CD4-positive, alpha-beta T cell (primary cell): ENCODE measurements at regions not wholly inside any gene's neighbourhood (a gene's known extent, or its start where the extent isn't known, plus 50 kb on each side); places are given as distances from the start of the nearest gene placed in this dataset.

Experiments
- ATAC-seq: fragments of 200-7000 bp; cut with Tn5 transposase; one replicate; pipeline ENCODE4 v1.10.0; 2022; ENCODE audit warnings: mild to moderate bottlenecking; ENCODE audit not compliant: poor library complexity
- CTCF ChIA-PET: fragments of 350-600 bp; sonication (Branson Sonifier 250); formaldehyde crosslinking; loops from one replicate; lab custom pipeline; 2021; ENCODE audit warnings: antibody characterized with exemption, inconsistent platforms; lab: Charles Lee
- POLR2A ChIA-PET: fragments of 350-600 bp; sonication (Branson Sonifier 250); formaldehyde crosslinking; loops from one replicate; lab custom pipeline; 2021; ENCODE audit warnings: antibody characterized with exemption, inconsistent platforms; lab: Charles Lee
- DNase-seq, 14 experiments: peaks; one replicate each; pipeline ENCODE4 v3.0.0-alpha.2; 2013 to 2020; ENCODE audit warnings: mixed read lengths in 2 of 14
- H3K27ac ChIP-seq, 2 donors: one replicate each; pipeline versions ENCODE4 v1.5.1 to v1.7.0; 2013; ENCODE audit warnings: low read length in 2 of 2, low read depth in 1 of 2, mild to moderate bottlenecking in 1 of 2
- H3K27me3 ChIP-seq, 2 experiments: 1 replicate in 1 of 2; 2 replicates in 1 of 2; pipeline versions ENCODE4 v1.6.1 to v1.7.0; 2013; ENCODE audit warnings: low read length in 2 of 2, control low read depth in 1 of 2, mild to moderate bottlenecking in 1 of 2, moderate library complexity in 1 of 2; ENCODE audit not compliant: insufficient read depth in 2 of 2, control insufficient read depth in 1 of 2
- H3K36me3 ChIP-seq: one replicate; pipeline ENCODE4 v1.6.1; 2013; ENCODE audit warnings: low read length, control low read depth; ENCODE audit not compliant: insufficient read depth
- H3K4me1 ChIP-seq: one replicate; pipeline ENCODE4 v1.6.1; 2013; ENCODE audit warnings: low read length, control low read depth; ENCODE audit not compliant: insufficient read depth
- H3K4me3 ChIP-seq: one replicate; pipeline ENCODE4 v1.5.1; 2013; ENCODE audit warnings: mild to moderate bottlenecking, low read length, moderate library complexity
- H3K9me3 ChIP-seq, 2 experiments: 1 replicate in 1 of 2; 2 replicates in 1 of 2; pipeline versions ENCODE4 v1.6.1 to v1.7.0; 2013; ENCODE audit warnings: low read length in 2 of 2, mild to moderate bottlenecking in 2 of 2, control low read depth in 1 of 2, moderate library complexity in 1 of 2; ENCODE audit not compliant: control insufficient read depth in 1 of 2, insufficient read depth in 1 of 2
- H3K27ac Mint-ChIP-seq: one replicate; pipeline ENCODE4 v1.8.0; 2020; ENCODE audit warnings: mixed read lengths
- H3K27me3 Mint-ChIP-seq: one replicate; pipeline ENCODE4 v1.8.0; 2021; ENCODE audit warnings: mixed read lengths
- H3K36me3 Mint-ChIP-seq: one replicate; pipeline ENCODE4 v1.8.0; 2021; ENCODE audit warnings: low read depth, mixed read lengths
- H3K4me1 Mint-ChIP-seq: one replicate; pipeline ENCODE4 v1.8.0; 2021; ENCODE audit warnings: low read depth, mixed read lengths
- H3K4me3 Mint-ChIP-seq: one replicate; pipeline ENCODE4 v1.8.0; 2020; ENCODE audit warnings: mild to moderate bottlenecking, mixed read lengths
- H3K9me3 Mint-ChIP-seq: one replicate; pipeline ENCODE4 v1.8.0; 2020; ENCODE audit warnings: mixed read lengths
- intact Hi-C, 2 experiments: fragments of 100-400 bp; cut with DNase I in 1 of 2; cut with micrococcal nuclease in 1 of 2; formaldehyde crosslinking; loops; one replicate each; pipeline versions ENCODE4 v1.15.1 to v1.9.0; 2023 to 2025; cut with DNase I, micrococcal nuclease
- TF ChIP-seq, protein P1 (sequence below): fragments of 200-600 bp; IDR thresholded peaks from one replicate; pipeline ENCODE4 v1.8.0; 2022; ENCODE audit warnings: antibody characterized with exemption, mild to moderate bottlenecking

DNA sequence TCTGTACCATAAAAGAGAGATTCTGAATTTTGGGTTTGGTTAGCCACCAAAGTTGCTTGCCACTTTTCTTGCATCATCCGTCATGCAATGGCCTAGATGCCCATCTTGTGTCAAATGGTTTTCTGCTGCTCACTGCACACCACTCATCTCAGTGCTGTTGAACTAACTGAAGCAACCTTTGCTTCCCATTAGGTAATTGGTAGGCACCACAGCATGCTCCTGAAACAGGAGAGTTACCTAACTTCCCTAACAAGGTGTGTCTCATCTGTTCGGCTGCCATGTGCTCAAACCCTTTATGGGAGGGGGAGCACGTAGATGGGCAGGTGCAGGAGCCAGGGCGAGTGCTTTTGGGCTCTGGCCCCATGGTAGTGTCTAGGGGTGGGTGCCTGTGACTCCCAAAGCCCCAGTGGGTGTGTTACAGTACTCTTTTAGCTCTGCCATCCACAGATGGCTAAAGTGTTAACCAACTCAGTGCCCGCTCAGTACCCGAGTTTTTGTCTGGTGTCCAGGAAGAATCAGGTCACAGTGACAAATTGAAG is 147.4 kb upstream of the SPACA1 start:
- POLR2A ChIA-PET, result no interaction called here
- Mint-ChIP-seq H3K27ac (no peak overlapping the region), H3K27me3 (no peaks in the 10 kb centered on the region), H3K36me3 (no peaks in the 10 kb centered on the region), H3K9me3 (no peaks in the 10 kb centered on the region), H3K4me3 (no peak overlapping the region), H3K4me1 (no peaks in the 10 kb centered on the region)
- H3K4me3 ChIP-seq, result no peak overlapping the region
- no peak for DNase-seq
- TF ChIP-seq, protein P1, sequence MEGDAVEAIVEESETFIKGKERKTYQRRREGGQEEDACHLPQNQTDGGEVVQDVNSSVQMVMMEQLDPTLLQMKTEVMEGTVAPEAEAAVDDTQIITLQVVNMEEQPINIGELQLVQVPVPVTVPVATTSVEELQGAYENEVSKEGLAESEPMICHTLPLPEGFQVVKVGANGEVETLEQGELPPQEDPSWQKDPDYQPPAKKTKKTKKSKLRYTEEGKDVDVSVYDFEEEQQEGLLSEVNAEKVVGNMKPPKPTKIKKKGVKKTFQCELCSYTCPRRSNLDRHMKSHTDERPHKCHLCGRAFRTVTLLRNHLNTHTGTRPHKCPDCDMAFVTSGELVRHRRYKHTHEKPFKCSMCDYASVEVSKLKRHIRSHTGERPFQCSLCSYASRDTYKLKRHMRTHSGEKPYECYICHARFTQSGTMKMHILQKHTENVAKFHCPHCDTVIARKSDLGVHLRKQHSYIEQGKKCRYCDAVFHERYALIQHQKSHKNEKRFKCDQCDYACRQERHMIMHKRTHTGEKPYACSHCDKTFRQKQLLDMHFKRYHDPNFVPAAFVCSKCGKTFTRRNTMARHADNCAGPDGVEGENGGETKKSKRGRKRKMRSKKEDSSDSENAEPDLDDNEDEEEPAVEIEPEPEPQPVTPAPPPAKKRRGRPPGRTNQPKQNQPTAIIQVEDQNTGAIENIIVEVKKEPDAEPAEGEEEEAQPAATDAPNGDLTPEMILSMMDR, result no peak
- no peak overlapping the region for H3K27ac ChIP-seq
- intact Hi-C loops, result no loop called here
- no peak for ATAC-seq
- no peaks in the 10 kb centered on the region for H3K4me1 ChIP-seq
- CTCF ChIA-PET, result no interaction called here
- no peaks in the 10 kb centered on the region for H3K27me3 ChIP-seq
- no peaks in the 10 kb centered on the region for H3K36me3 ChIP-seq
- no peaks in the 10 kb centered on the region for H3K9me3 ChIP-seq

DNA sequence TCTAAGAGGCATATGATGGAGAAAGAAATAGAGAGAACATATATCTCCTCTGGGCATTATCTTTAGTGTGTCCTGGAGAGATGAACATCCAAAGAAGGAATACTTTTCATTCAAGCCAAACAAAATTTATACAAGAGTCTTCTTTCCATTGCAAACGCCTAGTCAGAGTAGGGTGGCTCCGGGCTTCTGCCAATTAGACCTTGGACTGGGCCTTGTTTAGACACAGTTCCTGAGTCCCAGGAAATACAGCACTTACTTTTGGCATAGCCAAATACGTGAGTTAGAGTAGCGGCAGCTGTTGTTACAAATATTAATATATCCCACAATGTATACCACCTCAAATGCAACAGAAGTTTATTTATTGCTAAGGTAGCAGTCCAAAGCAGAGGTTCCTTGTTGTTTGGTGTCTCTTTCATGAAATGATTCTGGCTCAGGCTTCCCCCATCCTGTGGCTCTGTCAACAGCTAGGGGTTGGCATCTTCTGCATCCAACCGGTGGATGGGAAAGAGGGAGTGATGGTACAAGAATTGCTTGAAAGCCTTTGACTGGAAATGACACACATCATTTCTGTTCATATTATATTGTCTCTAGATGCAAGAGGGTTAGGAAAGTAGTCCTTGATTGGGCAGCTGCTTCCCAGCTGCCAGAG is 148.0 kb upstream of the SPACA1 start:
- no peak overlapping the region for H3K4me3 ChIP-seq
- DNase-seq (no peak), ATAC-seq (no peak)
- H3K4me3 Mint-ChIP-seq, result no peak overlapping the region
- POLR2A ChIA-PET, result no interaction called here
- no peaks in the 10 kb centered on the region for H3K9me3 ChIP-seq
- H3K36me3 Mint-ChIP-seq, result no peaks in the 10 kb centered on the region
- H3K36me3 ChIP-seq, result no peaks in the 10 kb centered on the region
- no peaks in the 10 kb centered on the region for H3K9me3 Mint-ChIP-seq
- no peaks in the 10 kb centered on the region for H3K27me3 Mint-ChIP-seq
- H3K27me3 ChIP-seq, result no peaks in the 10 kb centered on the region
- TF ChIP-seq, protein P1, result no peak
- H3K27ac Mint-ChIP-seq, result no peak overlapping the region
- CTCF ChIA-PET, result no interaction called here
- no peaks in the 10 kb centered on the region for H3K4me1 ChIP-seq
- no peak overlapping the region for H3K27ac ChIP-seq
- no peaks in the 10 kb centered on the region for H3K4me1 Mint-ChIP-seq
- intact Hi-C loops, result no loop called here

DNA sequence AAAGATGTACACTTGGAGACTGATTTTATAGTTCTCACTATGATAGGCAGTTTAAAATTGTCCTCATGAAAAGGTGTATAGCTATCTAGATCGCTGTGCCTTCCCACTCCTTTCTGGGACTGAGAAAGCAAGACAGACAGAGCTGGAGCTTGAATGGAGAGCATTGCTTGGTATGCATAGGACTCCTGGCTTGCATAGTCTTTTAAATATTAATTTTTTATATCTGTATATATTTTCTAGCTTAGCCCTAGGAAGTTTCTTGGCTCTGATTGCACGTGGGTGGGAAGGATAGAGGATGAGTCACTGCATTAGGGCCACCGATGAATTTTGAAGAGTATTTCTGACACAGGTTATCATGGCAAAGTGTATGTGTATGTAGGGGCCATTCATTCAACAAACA is 150.0 kb upstream of the SPACA1 start:
- H3K36me3 ChIP-seq, result no peaks in the 10 kb centered on the region
- no peaks in the 10 kb centered on the region for H3K9me3 Mint-ChIP-seq
- ChIA-PET CTCF (no interaction called here), POLR2A (no interaction called here)
- H3K4me3 ChIP-seq, result no peak overlapping the region
- intact Hi-C loops, result no loop called here
- no peaks in the 10 kb centered on the region for H3K9me3 ChIP-seq
- no peaks in the 10 kb centered on the region for H3K27me3 ChIP-seq
- no peaks in the 10 kb centered on the region for H3K27me3 Mint-ChIP-seq
- H3K4me1 Mint-ChIP-seq, result no peaks in the 10 kb centered on the region
- no peaks in the 10 kb centered on the region for H3K36me3 Mint-ChIP-seq
- H3K27ac ChIP-seq, result no peak overlapping the region
- no peak overlapping the region for H3K27ac Mint-ChIP-seq
- TF ChIP-seq, protein P1, result no peak
- ATAC-seq (no peak), DNase-seq (no peak)
- H3K4me3 Mint-ChIP-seq, result no peak overlapping the region
- no peaks in the 10 kb centered on the region for H3K4me1 ChIP-seq
